Dendritic cell treated with granulocyte-macrophage colony-stimulating factor and Interleukin-4, amounts not matched to agents 40 ng/mL and 50 ng/mL, for 4 days (primary cell): ENCODE measurements at regions not wholly inside any gene's neighbourhood (a gene's known extent, or its start where the extent isn't known, plus 50 kb on each side); places are given as distances from the start of the nearest gene placed in this dataset.
"Not testable (repeated sequence)": the region's sequence is repeated elsewhere in the genome, so short reads cannot be mapped to it uniquely, and the experiment has no call there.

Experiments
- H3K27ac Mint-ChIP-seq: one replicate; pipeline ENCODE4 v1.8.0; 2022; ENCODE audit warnings: mild to moderate bottlenecking, mixed read lengths
- H3K27me3 Mint-ChIP-seq: one replicate; pipeline ENCODE4 v1.8.0; 2022; ENCODE audit warnings: mild to moderate bottlenecking, mixed read lengths
- H3K36me3 Mint-ChIP-seq: one replicate; pipeline ENCODE4 v1.8.0; 2022; ENCODE audit warnings: low read depth, mixed read lengths
- H3K4me1 Mint-ChIP-seq: one replicate; pipeline ENCODE4 v1.8.0; 2022; ENCODE audit warnings: low read depth, mixed read lengths
- H3K4me3 Mint-ChIP-seq: one replicate; pipeline ENCODE4 v1.8.0; 2022; ENCODE audit warnings: mild to moderate bottlenecking, moderate library complexity, mixed read lengths
- H3K9me3 Mint-ChIP-seq: one replicate; pipeline ENCODE4 v1.8.0; 2022; ENCODE audit warnings: mixed read lengths
- intact Hi-C: fragments of 100-400 bp; cut with micrococcal nuclease; formaldehyde crosslinking; loops from one replicate; pipeline ENCODE4 v1.15.0; 2022

- H3K36me3 Mint-ChIP-seq: no peaks in the 10 kb centered on the region
- intact Hi-C loops: no loop called here
- peaks cover 47% of the 10 kb centered on the region for H3K9me3 Mint-ChIP-seq
- H3K27ac Mint-ChIP-seq: no peak overlapping the region
- peak overlapping the region; percentile 56 for H3K4me3 Mint-ChIP-seq
- peaks cover 5% of the 10 kb centered on the region for H3K27me3 Mint-ChIP-seq
- H3K4me1 Mint-ChIP-seq: no peaks in the 10 kb centered on the region
These were observed 97.3 kb downstream of the NPAP1 start for GRCh38 chr15:24772686-24773373.

- H3K36me3 Mint-ChIP-seq: no peaks in the 10 kb centered on the region
- peaks cover 37% of the 10 kb centered on the region for H3K9me3 Mint-ChIP-seq
- H3K4me1 Mint-ChIP-seq: no peaks in the 10 kb centered on the region
- H3K27me3 Mint-ChIP-seq: peaks cover 5% of the 10 kb centered on the region
- intact Hi-C loops: no loop called here
- H3K4me3 Mint-ChIP-seq: no peak overlapping the region
- no peak overlapping the region for H3K27ac Mint-ChIP-seq
These were observed 101.7 kb downstream of the NPAP1 start for GRCh38 chr15:24777307-24777706.

- intact Hi-C loops: no loop called here
- Mint-ChIP-seq H3K9me3 (peaks cover 36% of the 10 kb centered on the region), H3K36me3 (no peaks in the 10 kb centered on the region), H3K27me3 (no peaks in the 10 kb centered on the region), H3K4me3 (no peak overlapping the region), H3K4me1 (no peaks in the 10 kb centered on the region), H3K27ac (no peak overlapping the region)
These were observed 108.9 kb downstream of the NPAP1 start for GRCh38 chr15:24784506-24784905.

- Mint-ChIP-seq H3K27ac (no peak overlapping the region), H3K36me3 (no peaks in the 10 kb centered on the region), H3K9me3 (peaks cover 54% of the 10 kb centered on the region), H3K4me3 (no peak overlapping the region), H3K4me1 (no peaks in the 10 kb centered on the region), H3K27me3 (no peaks in the 10 kb centered on the region)
- intact Hi-C loops: no loop called here
These were observed 110.8 kb downstream of the NPAP1 start for GRCh38 chr15:24786347-24786746.

GRCh38 chr15:24802624-24803023 is 127.0 kb downstream of the NPAP1 start:
- H3K9me3 Mint-ChIP-seq: peaks cover 68% of the 10 kb centered on the region
- H3K27me3 Mint-ChIP-seq, H3K27ac Mint-ChIP-seq, H3K4me3 Mint-ChIP-seq, H3K36me3 Mint-ChIP-seq, H3K4me1 Mint-ChIP-seq, intact Hi-C loops: not testable (repeated sequence)

- no peak overlapping the region for H3K27ac Mint-ChIP-seq
- H3K36me3 Mint-ChIP-seq: no peaks in the 10 kb centered on the region
- intact Hi-C loops: no loop called here
These were observed 135.1 kb upstream of the SNRPN start for GRCh38 chr15:24819680-24820079.

GRCh38 chr15:24823473-24823872 is 131.3 kb upstream of the SNRPN start:
- Mint-ChIP-seq H3K9me3 (peaks cover 44% of the 10 kb centered on the region), H3K36me3 (no peaks in the 10 kb centered on the region), H3K27ac (no peak overlapping the region), H3K4me3 (no peak overlapping the region), H3K27me3 (no peaks in the 10 kb centered on the region), H3K4me1 (no peaks in the 10 kb centered on the region)
- intact Hi-C loops: no loop called here

More at GRCh38 chr15:24819680-24820079, 135.1 kb upstream of the SNRPN start:
- no peaks in the 10 kb centered on the region for H3K4me1 Mint-ChIP-seq
- peaks cover 61% of the 10 kb centered on the region for H3K9me3 Mint-ChIP-seq
- no peaks in the 10 kb centered on the region for H3K27me3 Mint-ChIP-seq
- no peak overlapping the region for H3K4me3 Mint-ChIP-seq

- no peaks in the 10 kb centered on the region for H3K4me1 Mint-ChIP-seq
- no peaks in the 10 kb centered on the region for H3K36me3 Mint-ChIP-seq
- H3K27me3 Mint-ChIP-seq: no peaks in the 10 kb centered on the region
These were observed 122.5 kb upstream of the SNRPN start for GRCh38 chr15:24832282-24832681.

GRCh38 chr15:24835301-24835700 is 119.5 kb upstream of the SNRPN start:
- intact Hi-C loops: no loop called here
- Mint-ChIP-seq H3K4me1 (no peaks in the 10 kb centered on the region), H3K36me3 (no peaks in the 10 kb centered on the region), H3K27ac (no peak overlapping the region), H3K4me3 (no peak overlapping the region), H3K27me3 (no peaks in the 10 kb centered on the region), H3K9me3 (peaks cover 59% of the 10 kb centered on the region)

More at GRCh38 chr15:24832282-24832681, 122.5 kb upstream of the SNRPN start:
- Mint-ChIP-seq H3K4me3 (no peak overlapping the region), H3K27ac (no peak overlapping the region), H3K9me3 (peaks cover 51% of the 10 kb centered on the region)
- intact Hi-C loops: no loop called here

- H3K36me3 Mint-ChIP-seq: no peaks in the 10 kb centered on the region
- H3K9me3 Mint-ChIP-seq: peaks cover 45% of the 10 kb centered on the region
These were observed 106.7 kb upstream of the SNRPN start for GRCh38 chr15:24848050-24848449.

GRCh38 chr15:24856397-24857390 is 98.1 kb upstream of the SNRPN start:
- intact Hi-C loops: no loop called here
- H3K27me3 Mint-ChIP-seq: no peaks in the 10 kb centered on the region
- no peaks in the 10 kb centered on the region for H3K36me3 Mint-ChIP-seq
- no peak overlapping the region for H3K4me3 Mint-ChIP-seq
- no peaks in the 10 kb centered on the region for H3K4me1 Mint-ChIP-seq
- peaks cover 41% of the 10 kb centered on the region for H3K9me3 Mint-ChIP-seq
- H3K27ac Mint-ChIP-seq: no peak overlapping the region

More at GRCh38 chr15:24848050-24848449, 106.7 kb upstream of the SNRPN start:
- intact Hi-C loops: no loop called here
- H3K27ac Mint-ChIP-seq: no peak overlapping the region
- H3K27me3 Mint-ChIP-seq: no peaks in the 10 kb centered on the region
- no peak overlapping the region for H3K4me3 Mint-ChIP-seq
- H3K4me1 Mint-ChIP-seq: no peaks in the 10 kb centered on the region

- Mint-ChIP-seq H3K27ac (no peak overlapping the region), H3K4me1 (no peaks in the 10 kb centered on the region), H3K4me3 (no peak overlapping the region), H3K27me3 (no peaks in the 10 kb centered on the region), H3K9me3 (peaks cover 43% of the 10 kb centered on the region), H3K36me3 (no peaks in the 10 kb centered on the region)
- intact Hi-C loops: no loop called here
These were observed 97.0 kb upstream of the SNRPN start for GRCh38 chr15:24857763-24858162.

GRCh38 chr15:24858183-24858582 is 96.6 kb upstream of the SNRPN start:
- H3K4me3 Mint-ChIP-seq, H3K27ac Mint-ChIP-seq, intact Hi-C loops, H3K27me3 Mint-ChIP-seq, H3K36me3 Mint-ChIP-seq, H3K4me1 Mint-ChIP-seq: not testable (repeated sequence)
- peaks cover 41% of the 10 kb centered on the region for H3K9me3 Mint-ChIP-seq
